Peyer's patch (tissue), 4 donors: ENCODE measurements at regions not wholly inside any gene's neighbourhood (a gene's known extent, or its start where the extent isn't known, plus 50 kb on each side); places are given as distances from the start of the nearest gene placed in this dataset.

Experiments used
- DNase-seq, 3 donors: peaks; one replicate each; pipeline ENCODE4 v3.0.0-alpha.2; 2017 to 2019
- H3K27ac ChIP-seq, 4 donors: fragments of 200-600 bp; sonication (generic); one replicate each; pipeline ENCODE4 v1.5.1; 2016 to 2019
- H3K27me3 ChIP-seq, 2 donors: fragments of 200-600 bp; sonication (generic); one replicate each; pipeline ENCODE4 v1.5.1; 2019
- H3K36me3 ChIP-seq, 3 donors: fragments of 200-600 bp; sonication (generic); one replicate each; pipeline ENCODE4 v1.5.1; 2016 to 2019
- H3K4me1 ChIP-seq, 4 donors: fragments of 200-600 bp; sonication (generic); one replicate each; pipeline ENCODE4 v1.5.1; 2016 to 2019
- H3K4me3 ChIP-seq, 4 donors: fragments of 200-600 bp; sonication (generic); 1 replicate in 3 of 4; 2 replicates in 1 of 4; pipeline ENCODE4 v1.5.1; 2016 to 2019; ENCODE audit warnings: mild to moderate bottlenecking in 1 of 4
- H3K9me3 ChIP-seq, 4 donors: fragments of 200-600 bp; sonication (generic); one replicate each; pipeline ENCODE4 v1.5.1; 2016 to 2019; ENCODE audit warnings: mild to moderate bottlenecking in 1 of 4
- POLR2A ChIP-seq, 2 donors: fragments of 450-650 bp; IDR thresholded peaks; one replicate each; pipeline ENCODE4 v1.5.1; 2017; ENCODE audit warnings: antibody characterized with exemption in 2 of 2, mild to moderate bottlenecking in 2 of 2, moderate library complexity in 2 of 2
- TF ChIP-seq, protein P1 (sequence below), 6 experiments: fragments of 450-650 bp in 4 of 6; fragments of 200-600 bp in 2 of 6; sonication (generic) in 1 of 6; IDR thresholded peaks; one replicate each; pipeline ENCODE4 v1.5.1; 2017 to 2019; ENCODE audit warnings: antibody characterized with exemption in 6 of 6, mild to moderate bottlenecking in 3 of 6, moderate library complexity in 1 of 6

DNA sequence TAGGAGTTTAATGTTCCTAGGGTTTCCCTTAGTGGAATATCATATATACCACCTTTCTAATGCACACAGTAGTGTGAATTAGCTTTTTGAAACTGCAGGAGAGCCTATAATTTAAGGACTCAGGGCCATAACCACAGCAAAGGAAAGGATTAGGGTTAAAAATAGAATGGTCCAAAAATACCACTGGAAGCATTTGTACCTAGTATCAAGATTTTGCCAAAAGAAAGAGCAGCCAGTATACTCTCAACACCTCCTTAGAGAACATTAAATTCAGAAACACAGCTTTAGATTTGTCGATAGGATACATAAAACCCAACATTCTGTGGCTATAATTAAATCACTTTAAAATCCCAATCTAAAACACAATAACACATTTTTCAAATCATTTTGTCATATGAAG is 634.9 kb downstream of the EPHA4 start:
- DNase-seq, result no peak
- Histone ChIP-seq H3K4me3 (no peak overlapping the region), H3K4me1 (no peaks in the 10 kb centered on the region), H3K27me3 (no peaks in the 10 kb centered on the region), H3K27ac (no peak overlapping the region), H3K36me3 (no peaks in the 10 kb centered on the region), H3K9me3 (no peaks in the 10 kb centered on the region)
- TF ChIP-seq, protein P1, sequence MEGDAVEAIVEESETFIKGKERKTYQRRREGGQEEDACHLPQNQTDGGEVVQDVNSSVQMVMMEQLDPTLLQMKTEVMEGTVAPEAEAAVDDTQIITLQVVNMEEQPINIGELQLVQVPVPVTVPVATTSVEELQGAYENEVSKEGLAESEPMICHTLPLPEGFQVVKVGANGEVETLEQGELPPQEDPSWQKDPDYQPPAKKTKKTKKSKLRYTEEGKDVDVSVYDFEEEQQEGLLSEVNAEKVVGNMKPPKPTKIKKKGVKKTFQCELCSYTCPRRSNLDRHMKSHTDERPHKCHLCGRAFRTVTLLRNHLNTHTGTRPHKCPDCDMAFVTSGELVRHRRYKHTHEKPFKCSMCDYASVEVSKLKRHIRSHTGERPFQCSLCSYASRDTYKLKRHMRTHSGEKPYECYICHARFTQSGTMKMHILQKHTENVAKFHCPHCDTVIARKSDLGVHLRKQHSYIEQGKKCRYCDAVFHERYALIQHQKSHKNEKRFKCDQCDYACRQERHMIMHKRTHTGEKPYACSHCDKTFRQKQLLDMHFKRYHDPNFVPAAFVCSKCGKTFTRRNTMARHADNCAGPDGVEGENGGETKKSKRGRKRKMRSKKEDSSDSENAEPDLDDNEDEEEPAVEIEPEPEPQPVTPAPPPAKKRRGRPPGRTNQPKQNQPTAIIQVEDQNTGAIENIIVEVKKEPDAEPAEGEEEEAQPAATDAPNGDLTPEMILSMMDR (IDR thresholded peaks at IDR 0.05), result no peak
- no peak for TF ChIP-seq POLR2A (IDR thresholded peaks at IDR 0.05)

- no peak for DNase-seq
- Histone ChIP-seq H3K27ac (no peak overlapping the region), H3K9me3 (no peaks in the 10 kb centered on the region), H3K4me1 (no peaks in the 10 kb centered on the region), H3K27me3 (no peaks in the 10 kb centered on the region), H3K36me3 (no peaks in the 10 kb centered on the region), H3K4me3 (no peak overlapping the region)
- no peak for TF ChIP-seq POLR2A (IDR thresholded peaks at IDR 0.05)
- TF ChIP-seq, protein P1 (IDR thresholded peaks at IDR 0.05), result no peak
These were observed 631.5 kb downstream of the EPHA4 start for GRCh38 chr2:220940646-220941045.

DNA sequence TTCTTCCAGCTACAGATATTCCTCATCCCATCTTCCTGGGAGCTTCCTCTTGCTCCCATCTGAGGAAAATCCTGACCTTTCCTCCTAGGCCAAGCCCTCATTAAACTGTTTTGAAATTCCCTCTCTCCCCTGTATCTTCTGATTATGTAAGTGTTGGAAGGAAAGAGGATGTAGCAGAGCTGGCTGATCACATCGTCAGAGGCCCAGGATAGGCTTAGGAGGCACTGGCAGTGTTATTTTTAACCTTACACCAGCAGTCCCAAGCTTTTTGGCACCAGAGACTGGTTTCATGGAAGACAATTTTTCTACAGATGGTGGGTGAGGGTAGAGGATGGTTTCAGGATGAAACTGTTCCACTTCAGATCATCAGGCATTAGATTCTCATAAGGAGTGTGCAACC is 630.4 kb downstream of the EPHA4 start:
- Histone ChIP-seq H3K9me3 (no peaks in the 10 kb centered on the region), H3K27ac (no peak overlapping the region), H3K27me3 (no peaks in the 10 kb centered on the region), H3K4me3 (no peak overlapping the region), H3K36me3 (no peaks in the 10 kb centered on the region), H3K4me1 (no peaks in the 10 kb centered on the region)
- no peak for DNase-seq
- no peak for TF ChIP-seq POLR2A (IDR thresholded peaks at IDR 0.05)
- TF ChIP-seq, protein P1 (IDR thresholded peaks at IDR 0.05), result no peak

GRCh38 chr2:220946552-220946951 is 625.6 kb downstream of the EPHA4 start:
- Histone ChIP-seq H3K9me3 (no peaks in the 10 kb centered on the region), H3K36me3 (no peaks in the 10 kb centered on the region), H3K27me3 (no peaks in the 10 kb centered on the region), H3K4me1 (no peaks in the 10 kb centered on the region), H3K27ac (no peak overlapping the region), H3K4me3 (no peak overlapping the region)
- TF ChIP-seq, protein P1 (IDR thresholded peaks at IDR 0.05), result no peak
- TF ChIP-seq POLR2A (IDR thresholded peaks at IDR 0.05), result no peak
- DNase-seq, result no peak

DNA sequence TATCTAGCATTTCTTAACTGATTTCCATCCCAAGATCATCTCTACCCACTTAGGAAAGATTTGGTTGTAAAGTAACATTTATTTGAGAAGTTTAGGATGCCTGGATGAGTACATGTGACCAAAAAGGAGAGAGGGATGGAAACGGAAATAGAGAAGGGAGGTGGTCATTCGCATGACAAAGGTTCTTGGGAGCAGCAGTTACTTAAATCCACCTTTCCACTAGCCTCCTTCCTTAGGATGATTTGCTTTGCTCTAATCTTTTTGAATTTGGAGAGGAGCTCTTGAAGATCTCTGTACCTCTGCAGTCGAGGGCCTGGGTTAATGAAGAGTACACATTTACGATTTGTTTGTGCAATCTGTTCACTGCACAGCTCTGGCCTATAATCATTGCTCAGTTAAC is 623.5 kb downstream of the EPHA4 start:
- TF ChIP-seq, protein P1 (IDR thresholded peaks at IDR 0.05), result no peak
- no peak for TF ChIP-seq POLR2A (IDR thresholded peaks at IDR 0.05)
- no peaks in the 10 kb centered on the region for H3K27me3 ChIP-seq
- no peaks in the 10 kb centered on the region for H3K9me3 ChIP-seq
- H3K27ac ChIP-seq, result no peak overlapping the region
- H3K4me1 ChIP-seq, result no peaks in the 10 kb centered on the region
- no peaks in the 10 kb centered on the region for H3K36me3 ChIP-seq
- DNase-seq, result no peak
- no peak overlapping the region for H3K4me3 ChIP-seq

DNA sequence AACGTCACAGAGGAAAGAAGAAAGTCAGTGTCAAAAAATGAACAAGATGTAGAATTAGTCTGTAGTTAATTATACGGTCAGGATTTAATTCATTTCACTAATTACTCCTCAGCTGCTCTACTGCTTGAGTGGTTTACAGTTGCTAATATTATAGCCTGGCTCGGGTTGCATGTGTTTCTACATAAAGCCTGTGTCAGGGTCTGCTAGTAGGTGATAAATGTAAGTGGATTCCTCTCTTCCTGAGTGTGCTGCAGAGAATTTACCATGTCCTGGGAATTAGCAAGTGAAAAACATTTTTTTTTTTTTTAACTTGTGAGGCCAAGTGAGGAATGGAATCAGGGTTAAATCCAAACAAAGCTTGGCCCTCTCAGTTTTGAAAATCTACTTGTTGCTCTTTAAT is 622.6 kb downstream of the EPHA4 start:
- TF ChIP-seq, protein P1 (IDR thresholded peaks at IDR 0.05), result no peak
- no peak for TF ChIP-seq POLR2A (IDR thresholded peaks at IDR 0.05)
- Histone ChIP-seq H3K27me3 (no peaks in the 10 kb centered on the region), H3K27ac (no peak overlapping the region), H3K9me3 (no peaks in the 10 kb centered on the region), H3K36me3 (no peaks in the 10 kb centered on the region), H3K4me3 (no peak overlapping the region), H3K4me1 (no peaks in the 10 kb centered on the region)
- no peak for DNase-seq
